AG10803 (cell line): ENCODE measurements at regions not wholly inside any gene's neighbourhood (a gene's known extent, or its start where the extent isn't known, plus 50 kb on each side); places are given as distances from the start of the nearest gene placed in this dataset.

Experiments
- DNase-seq: peaks from one replicate; pipeline ENCODE4 v3.0.0; 2010; ENCODE audit warnings: low read depth
- H3K4me3 ChIP-seq: 2 replicates; pipeline ENCODE4 v1.5.1; 2011; ENCODE audit warnings: mild to moderate bottlenecking, low read length, control low read depth
- CTCF ChIP-seq: conservative IDR thresholded peaks from 2 replicates; pipeline ENCODE4 v1.5.1; 2011; ENCODE audit warnings: mild to moderate bottlenecking, low read length, control low read depth, inconsistent platforms

- no peak for TF ChIP-seq CTCF
- no peak overlapping the region for H3K4me3 ChIP-seq
- DNase-seq: peak; percentile 54
Measured at GRCh38 chr16:72658888-72659717, 388.8 kb downstream of the ZFHX3 start.

GRCh38 chr16:72657791-72658190, 390.1 kb downstream of the ZFHX3 start:
- H3K4me3 ChIP-seq: no peak overlapping the region
- no peak for DNase-seq
- no peak for TF ChIP-seq CTCF

GRCh38 chr16:72657164-72657563, 390.8 kb downstream of the ZFHX3 start:
- no peak for DNase-seq
- H3K4me3 ChIP-seq: no peak overlapping the region
- no peak for TF ChIP-seq CTCF

GRCh38 chr16:72654535-72654934, 393.4 kb downstream of the ZFHX3 start:
- DNase-seq: no peak
- no peak for TF ChIP-seq CTCF

GRCh38 chr16:72649254-72649944, 398.5 kb downstream of the ZFHX3 start:
- no peak for DNase-seq
- no peak overlapping the region for H3K4me3 ChIP-seq
- no peak for TF ChIP-seq CTCF

More at GRCh38 chr16:72654535-72654934, 393.4 kb downstream of the ZFHX3 start:
- no peak overlapping the region for H3K4me3 ChIP-seq

- H3K4me3 ChIP-seq: no peak overlapping the region
- no peak for TF ChIP-seq CTCF
- no peak for DNase-seq
Measured at GRCh38 chr16:72646615-72647014, 401.3 kb downstream of the ZFHX3 start.

- no peak for TF ChIP-seq CTCF
- DNase-seq: peak; percentile 24
- no peak overlapping the region for H3K4me3 ChIP-seq
Measured at GRCh38 chr16:72645538-72645937, 402.4 kb downstream of the ZFHX3 start.
